Skeletal muscle satellite cell (primary cell): ENCODE measurements at regions not wholly inside any gene's neighbourhood (a gene's known extent, or its start where the extent isn't known, plus 50 kb on each side); places are given as distances from the start of the nearest gene placed in this dataset.

Experiments used
- H3K27me3 ChIP-seq: 2 replicates; pipeline ENCODE4 v1.7.0; 2013; ENCODE audit warnings: low read length; ENCODE audit not compliant: control insufficient read depth, insufficient read depth
- H3K36me3 ChIP-seq: 2 replicates; pipeline ENCODE4 v1.7.0; 2013; ENCODE audit warnings: mild to moderate bottlenecking, control low read depth, low read length; ENCODE audit not compliant: insufficient read depth
- H3K4me1 ChIP-seq: 2 replicates; pipeline ENCODE4 v1.7.0; 2013; ENCODE audit warnings: low read length; ENCODE audit not compliant: control insufficient read depth, insufficient read depth
- H3K4me2 ChIP-seq: 2 replicates; pipeline ENCODE4 v1.7.0; 2013; ENCODE audit warnings: mild to moderate bottlenecking, low read length
- H3K4me3 ChIP-seq: 2 replicates; pipeline ENCODE4 v1.7.0; 2013; ENCODE audit warnings: low read length
- H3K9ac ChIP-seq: 2 replicates; pipeline ENCODE4 v1.7.0; 2013; ENCODE audit warnings: mild to moderate bottlenecking, low read depth, low read length, moderate library complexity
- H3K9me3 ChIP-seq: replicated peaks from 2 replicates; pipeline ENCODE4 v1.7.0; 2013; ENCODE audit warnings: mild to moderate bottlenecking, control low read depth, low read length

GRCh38 chr2:160869411-160869810, 290.8 kb upstream of the TANK start:
- H3K4me1 ChIP-seq = peaks cover 31% of the 10 kb centered on the region

DNA sequence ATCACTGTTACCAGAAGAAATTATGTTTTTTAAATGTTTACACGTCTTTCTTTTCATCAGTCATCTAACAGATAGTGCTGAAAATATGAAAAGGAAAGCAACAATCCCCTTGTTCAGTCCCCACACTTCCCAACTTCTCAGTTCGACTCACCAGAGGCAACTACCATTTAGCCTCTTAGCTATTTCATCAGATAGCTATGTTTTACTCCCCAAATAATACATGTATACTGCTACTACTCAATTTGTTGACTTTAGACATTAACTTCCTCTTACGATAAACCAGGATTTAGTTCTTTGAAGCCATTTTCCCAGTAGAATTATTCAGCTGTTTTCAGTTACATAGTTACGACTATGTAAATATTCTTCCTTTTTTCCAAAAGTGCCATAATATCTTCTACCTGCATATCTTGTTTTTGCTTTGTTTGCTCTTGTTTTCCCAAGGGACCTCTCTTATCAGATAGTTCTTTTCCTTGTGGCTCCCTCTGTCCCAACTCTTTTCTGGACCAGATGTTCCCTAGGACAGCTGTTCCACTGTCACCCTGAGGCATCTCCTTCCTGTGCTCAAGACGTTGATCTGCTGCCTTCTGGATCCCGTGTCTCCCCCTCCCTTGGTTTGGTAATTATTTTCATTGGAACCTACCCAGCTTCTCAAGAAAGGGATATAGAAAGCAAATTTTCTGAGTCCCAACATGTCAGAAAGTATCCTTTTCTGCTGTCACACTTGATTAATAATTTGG, 289.3 kb upstream of the TANK start:
- no peaks in the 10 kb centered on the region for H3K36me3 ChIP-seq
- no peaks in the 10 kb centered on the region for H3K27me3 ChIP-seq
- no peak overlapping the region for H3K4me3 ChIP-seq
- no peak overlapping the region for H3K9ac ChIP-seq
- H3K4me2 ChIP-seq = peak overlapping the region; percentile 7
- no peaks in the 10 kb centered on the region for H3K9me3 ChIP-seq
- peaks cover 31% of the 10 kb centered on the region for H3K4me1 ChIP-seq

More at GRCh38 chr2:160869411-160869810, 290.8 kb upstream of the TANK start:
- Histone ChIP-seq H3K36me3 (no peaks in the 10 kb centered on the region), H3K9me3 (no peaks in the 10 kb centered on the region), H3K4me2 (peak overlapping the region; percentile 36), H3K9ac (peak overlapping the region; percentile 17), H3K27me3 (no peaks in the 10 kb centered on the region), H3K4me3 (no peak overlapping the region)

GRCh38 chr2:160871953-160872352, 288.3 kb upstream of the TANK start:
- H3K4me2 ChIP-seq = no peak overlapping the region
- H3K36me3 ChIP-seq = no peaks in the 10 kb centered on the region
- no peak overlapping the region for H3K9ac ChIP-seq
- no peak overlapping the region for H3K4me3 ChIP-seq
- H3K9me3 ChIP-seq = no peaks in the 10 kb centered on the region
- peaks cover 31% of the 10 kb centered on the region for H3K4me1 ChIP-seq
- no peaks in the 10 kb centered on the region for H3K27me3 ChIP-seq

- no peaks in the 10 kb centered on the region for H3K36me3 ChIP-seq
- H3K9me3 ChIP-seq = no peaks in the 10 kb centered on the region
- H3K4me3 ChIP-seq = no peak overlapping the region
- no peak overlapping the region for H3K9ac ChIP-seq
- H3K27me3 ChIP-seq = no peaks in the 10 kb centered on the region
- H3K4me1 ChIP-seq = peaks cover 6% of the 10 kb centered on the region
- H3K4me2 ChIP-seq = no peak overlapping the region
These were observed 284.2 kb upstream of the TANK start for GRCh38 chr2:160876029-160876428.

GRCh38 chr2:160876765-160877164, 283.5 kb upstream of the TANK start:
- no peaks in the 10 kb centered on the region for H3K9me3 ChIP-seq
- H3K9ac ChIP-seq = no peak overlapping the region
- H3K27me3 ChIP-seq = no peaks in the 10 kb centered on the region
- no peak overlapping the region for H3K4me3 ChIP-seq
- H3K4me2 ChIP-seq = no peak overlapping the region
- H3K4me1 ChIP-seq = no peaks in the 10 kb centered on the region
- no peaks in the 10 kb centered on the region for H3K36me3 ChIP-seq

GRCh38 chr2:160878618-160879017, 281.6 kb upstream of the TANK start:
- no peaks in the 10 kb centered on the region for H3K9me3 ChIP-seq
- no peak overlapping the region for H3K4me3 ChIP-seq
- H3K27me3 ChIP-seq = no peaks in the 10 kb centered on the region
- H3K9ac ChIP-seq = no peak overlapping the region
- no peaks in the 10 kb centered on the region for H3K36me3 ChIP-seq
- no peaks in the 10 kb centered on the region for H3K4me1 ChIP-seq
- H3K4me2 ChIP-seq = no peak overlapping the region

DNA sequence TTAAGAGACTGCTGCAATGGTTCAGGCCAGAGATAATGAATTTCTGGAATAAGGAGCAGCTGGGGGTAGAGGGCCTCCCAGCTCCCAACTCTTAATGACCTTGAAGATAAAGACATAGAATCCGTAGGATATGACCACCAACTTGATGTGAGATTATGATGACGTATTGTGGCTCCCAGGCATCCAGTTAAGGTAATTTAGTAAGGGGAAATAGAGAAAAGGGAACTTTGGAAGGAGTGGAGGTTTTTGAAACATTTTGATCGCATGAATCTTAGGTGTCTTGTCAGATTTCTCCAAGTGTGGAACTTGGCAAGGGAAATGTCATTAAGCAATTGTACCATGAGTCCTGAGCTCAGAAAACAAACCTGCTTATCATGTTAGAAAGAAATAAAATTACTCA, 277.3 kb upstream of the TANK start:
- Histone ChIP-seq H3K9me3 (no peaks in the 10 kb centered on the region), H3K4me2 (no peak overlapping the region), H3K4me1 (no peaks in the 10 kb centered on the region), H3K9ac (no peak overlapping the region), H3K4me3 (no peak overlapping the region), H3K27me3 (no peaks in the 10 kb centered on the region), H3K36me3 (no peaks in the 10 kb centered on the region)

DNA sequence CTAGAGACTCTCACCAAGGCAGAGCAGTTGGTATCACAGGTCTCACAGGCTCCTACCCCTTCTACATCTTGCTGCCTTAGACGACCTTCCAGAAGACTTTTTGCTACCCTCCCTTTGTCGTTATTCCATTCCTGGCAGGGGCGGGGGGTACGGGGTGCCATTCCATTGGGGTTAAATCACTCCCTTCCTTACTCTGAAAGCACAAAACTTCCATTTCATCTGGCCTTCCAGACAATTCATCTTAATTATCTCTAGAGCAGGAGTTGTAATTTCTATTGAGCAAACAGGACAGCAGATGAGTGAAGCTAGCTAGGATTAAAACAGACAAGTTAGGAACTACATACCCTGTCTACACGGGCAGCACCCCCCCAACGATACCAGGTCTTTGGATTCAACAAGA, 276.2 kb upstream of the TANK start:
- Histone ChIP-seq H3K9me3 (no peaks in the 10 kb centered on the region), H3K4me1 (no peaks in the 10 kb centered on the region), H3K27me3 (no peaks in the 10 kb centered on the region), H3K36me3 (no peaks in the 10 kb centered on the region), H3K4me3 (no peak overlapping the region), H3K4me2 (no peak overlapping the region), H3K9ac (no peak overlapping the region)

DNA sequence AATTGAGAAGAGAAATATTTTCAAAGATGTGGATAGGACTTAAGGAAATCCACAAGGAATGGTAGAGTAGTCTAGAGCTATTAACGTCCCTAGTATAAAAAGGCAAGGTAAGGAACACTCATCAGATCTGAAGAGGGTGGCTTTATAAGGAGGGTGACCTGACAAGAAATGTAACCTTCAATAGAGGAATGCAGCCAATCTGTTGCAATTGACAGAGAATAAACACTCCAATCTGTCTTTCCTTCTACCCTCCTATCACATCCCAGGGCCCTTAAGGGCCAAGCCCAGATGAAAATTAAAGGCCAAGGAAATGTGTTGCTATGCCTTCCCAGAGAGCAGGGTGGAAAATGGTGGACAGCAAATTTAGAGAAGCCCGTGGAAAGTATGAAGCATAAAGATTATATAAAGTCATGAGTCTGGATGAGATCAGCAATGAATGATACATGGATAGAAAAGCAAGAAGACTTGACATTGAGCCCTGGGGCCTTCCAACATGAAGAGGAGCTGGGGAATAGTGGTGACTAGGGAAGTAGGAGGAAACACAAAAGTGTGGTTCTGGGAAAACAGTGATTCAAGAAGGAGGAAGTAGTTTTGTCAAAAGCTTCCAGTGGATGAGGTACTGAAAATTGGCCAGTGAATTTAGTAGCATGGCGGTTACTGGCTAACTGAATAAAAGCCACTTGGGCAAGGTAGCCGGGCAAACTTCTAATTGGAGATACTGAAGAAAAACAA, 270.6 kb upstream of the TANK start:
- no peak overlapping the region for H3K4me2 ChIP-seq
- no peak overlapping the region for H3K9ac ChIP-seq
- no peaks in the 10 kb centered on the region for H3K9me3 ChIP-seq
- no peaks in the 10 kb centered on the region for H3K27me3 ChIP-seq
- no peaks in the 10 kb centered on the region for H3K4me1 ChIP-seq
- no peaks in the 10 kb centered on the region for H3K36me3 ChIP-seq
- H3K4me3 ChIP-seq = no peak overlapping the region

GRCh38 chr2:160890667-160891352, 269.4 kb upstream of the TANK start:
- H3K4me3 ChIP-seq = no peak overlapping the region
- no peak overlapping the region for H3K9ac ChIP-seq
- no peaks in the 10 kb centered on the region for H3K36me3 ChIP-seq
- H3K4me1 ChIP-seq = no peaks in the 10 kb centered on the region
- H3K9me3 ChIP-seq = no peaks in the 10 kb centered on the region
- H3K4me2 ChIP-seq = no peak overlapping the region
- no peaks in the 10 kb centered on the region for H3K27me3 ChIP-seq

GRCh38 chr2:160891353-160891740, 268.9 kb upstream of the TANK start:
- H3K9me3 ChIP-seq = no peaks in the 10 kb centered on the region
- no peaks in the 10 kb centered on the region for H3K4me1 ChIP-seq
- H3K9ac ChIP-seq = no peak overlapping the region
- no peaks in the 10 kb centered on the region for H3K36me3 ChIP-seq
- H3K27me3 ChIP-seq = no peaks in the 10 kb centered on the region
- H3K4me2 ChIP-seq = no peak overlapping the region
- H3K4me3 ChIP-seq = no peak overlapping the region
